ENCODE measurements at regions not wholly inside any gene's neighbourhood (a gene's known extent, or its start where the extent isn't known, plus 50 kb on each side); places are given as distances from the start of the nearest gene placed in this dataset.

- CTCF ChIA-PET: interaction anchor here (0.8 kb wide), 1 partner anchor 23 kb away, joined by 4 read pairs; no protein-coding TSS in a partner anchor
Measured at GRCh38 chr13:57558051-57558467, 73.5 kb upstream of the PCDH17 start.

More at GRCh38 chr13:57558051-57558467, 73.5 kb upstream of the PCDH17 start:
- WGBS (ENCODE audit: insufficient coverage, insufficient replicate concordance, low lambda C conversion rate, missing lambda C conversion rate): 0% methylated on average over 4 of the region's 4 CpGs
- DNase-seq (ENCODE audit: low read depth, low spot score) (no peak), FAIRE-seq (no peak), ATAC-seq (no peak)
- Histone ChIP-seq H3K4me1 (ENCODE audit: control insufficient read depth, insufficient read depth, low read length) (no peaks in the 10 kb centered on the region), H3K27me3 (replicated peaks in 1 of 2; ENCODE audit: control insufficient read depth in 2 of 2, insufficient read depth in 2 of 2, low read length in 1 of 2) (no peaks in the 10 kb centered on the region), H3K9ac (ENCODE audit: control insufficient read depth, insufficient read depth, low read length) (no peak overlapping the region), H3K27ac (ENCODE audit: control insufficient read depth, insufficient read depth) (no peak overlapping the region), H4K20me1 (ENCODE audit: control insufficient read depth, insufficient read depth) (no peaks in the 10 kb centered on the region), H2AFZ (ENCODE audit: control insufficient read depth, low read depth, low read length) (no peak overlapping the region), H3K9me3 (replicated peaks; ENCODE audit: control insufficient read depth, insufficient read depth, low read length) (no peaks in the 10 kb centered on the region), H3K4me2 (ENCODE audit: control insufficient read depth, insufficient read depth) (no peak overlapping the region), H3K4me3 (no peak overlapping the region), H3K79me2 (ENCODE audit: control insufficient read depth, insufficient read depth, low read length) (no peaks in the 10 kb centered on the region), H3K36me3 (ENCODE audit: control insufficient read depth in 2 of 2, insufficient read depth in 2 of 2, low read length in 1 of 2) (no peaks in the 10 kb centered on the region)
- ChIA-PET SMC1A (ENCODE audit: uncharacterized antibody, unreplicated experiment) (no interaction called here), POLR2A (no interaction called here), RAD21 (ENCODE audit: unreplicated experiment) (no interaction called here)
- no TSS peak for BruUV-seq (replicated peaks)
- intact Hi-C loops (cut with micrococcal nuclease; ENCODE audit: unreplicated experiment) (no loop called here), in situ Hi-C loops (cut with MboI) (no loop called here)
- no peak for TF ChIP-seq MEF2A (IDR thresholded peaks at IDR 0.05; ENCODE audit: insufficient read depth, low read depth, low read length)
- no peak for TF ChIP-seq HDAC2 (IDR thresholded peaks at IDR 0.05)
- TF ChIP-seq BRCA1 (IDR thresholded peaks at IDR 0.05; ENCODE audit: low read depth, low read length): no peak
- TF ChIP-seq MXI1 (IDR thresholded peaks at IDR 0.05; ENCODE audit: low read depth, low read length): no peak
- no peak for TF ChIP-seq EZH2 (IDR thresholded peaks at IDR 0.05; ENCODE audit: borderline replicate concordance, control insufficient read depth, low read depth, low read length)
- no peak for TF ChIP-seq NRF1 (conservative IDR thresholded peaks at IDR 0.05; ENCODE audit: low read depth, low read length)
- TF ChIP-seq ZBTB4 (CRISPR knock-in tag; IDR thresholded peaks at IDR 0.05): no peak
- no peak for TF ChIP-seq SMAD5 (IDR thresholded peaks at IDR 0.05; ENCODE audit: low read depth)
- TF ChIP-seq FOS (IDR thresholded peaks at IDR 0.05; ENCODE audit: borderline replicate concordance, extremely low read depth, insufficient read length): no peak
- TF ChIP-seq TCF7 (IDR thresholded peaks at IDR 0.05; ENCODE audit: borderline replicate concordance): no peak
- no peak for TF ChIP-seq SIN3A (IDR thresholded peaks at IDR 0.05; ENCODE audit: low read depth, low read length)
- TF ChIP-seq PBX3 (IDR thresholded peaks at IDR 0.05; ENCODE audit: insufficient replicate concordance, low read depth, low read length): no peak

Data from GM12878 (cell line).